CD14-positive monocyte (primary cell): ENCODE measurements at regions not wholly inside any gene's neighbourhood (a gene's known extent, or its start where the extent isn't known, plus 50 kb on each side); places are given as distances from the start of the nearest gene placed in this dataset.

Experiments used
- DNase-seq, 3 donors: peaks; one replicate each; pipeline ENCODE4 v3.0.0-alpha.2; 2011 to 2022
- H2AFZ ChIP-seq: 2 replicates; pipeline ENCODE4 v1.6.0; 2012; ENCODE audit warnings: mild to moderate bottlenecking, low read depth, low read length, inconsistent platforms; ENCODE audit not compliant: insufficient read depth, poor library complexity, severe bottlenecking
- H3K27ac ChIP-seq, 2 donors: 1 replicate in 1 of 2; 2 replicates in 1 of 2; pipeline ENCODE4 v1.5.1; 2012 to 2013; ENCODE audit warnings: low read length in 2 of 2, control low read depth in 1 of 2, inconsistent platforms in 1 of 2, low read depth in 1 of 2, mild to moderate bottlenecking in 1 of 2
- H3K27me3 ChIP-seq, 2 donors: one replicate each; pipeline versions ENCODE4 v1.6.0 to v1.6.1; 2011 to 2013; ENCODE audit warnings: low read length in 2 of 2; ENCODE audit not compliant: control insufficient read depth in 2 of 2, insufficient read depth in 2 of 2
- H3K36me3 ChIP-seq, 2 donors: replicated peaks in 1 of 2; 1 replicate in 1 of 2; 2 replicates in 1 of 2; pipeline versions ENCODE4 v1.5.1 to v1.6.1; 2012 to 2013; ENCODE audit warnings: low read length in 2 of 2, control low read depth in 1 of 2, inconsistent platforms in 1 of 2, mild to moderate bottlenecking in 1 of 2; ENCODE audit not compliant: insufficient read depth in 2 of 2, control insufficient read depth in 1 of 2
- H3K4me1 ChIP-seq, 2 donors: 1 replicate in 1 of 2; 2 replicates in 1 of 2; pipeline versions ENCODE4 v1.5.1 to v1.6.1; 2012 to 2013; ENCODE audit warnings: low read length in 2 of 2, control low read depth in 1 of 2, inconsistent platforms in 1 of 2, mild to moderate bottlenecking in 1 of 2, moderate library complexity in 1 of 2; ENCODE audit not compliant: insufficient read depth in 2 of 2, control insufficient read depth in 1 of 2
- H3K4me2 ChIP-seq: replicated peaks from 2 replicates; pipeline ENCODE3; 2012; ENCODE audit warnings: low read length, moderate library complexity, mild to moderate bottlenecking; ENCODE audit not compliant: poor library complexity, severe bottlenecking; ENCODE audit errors: extremely low read depth
- H3K4me3 ChIP-seq, 3 experiments: fragments of 200-600 bp in 1 of 3; sonication (generic) in 1 of 3; replicated peaks in 1 of 3; 1 replicate in 2 of 3; 2 replicates in 1 of 3; pipeline ENCODE4 v1.5.1; 2011 to 2013; ENCODE audit warnings: low read length in 3 of 3, mild to moderate bottlenecking in 3 of 3, control low read depth in 2 of 3, low read depth in 2 of 3, inconsistent platforms in 1 of 3, moderate library complexity in 1 of 3
- H3K79me2 ChIP-seq: 2 replicates; pipeline ENCODE4 v1.6.0; 2012; ENCODE audit warnings: mild to moderate bottlenecking, control low read depth, inconsistent platforms, low read length, moderate library complexity; ENCODE audit not compliant: insufficient read depth
- H3K9ac ChIP-seq: 2 replicates; pipeline ENCODE4 v1.6.0; 2017; ENCODE audit warnings: low read length, mild to moderate bottlenecking; ENCODE audit not compliant: insufficient read depth, poor library complexity, severe bottlenecking
- H3K9me3 ChIP-seq, 2 donors: replicated peaks in 1 of 2; 1 replicate in 1 of 2; 2 replicates in 1 of 2; pipeline versions ENCODE4 v1.5.1 to v1.6.1; 2012 to 2013; ENCODE audit warnings: low read length in 2 of 2, control low read depth in 1 of 2; ENCODE audit not compliant: control insufficient read depth in 1 of 2, insufficient read depth in 1 of 2
- H4K20me1 ChIP-seq: 2 replicates; pipeline ENCODE4 v1.6.0; 2012; ENCODE audit warnings: mild to moderate bottlenecking, low read length, control low read depth, moderate library complexity; ENCODE audit not compliant: insufficient read depth
- H3K27ac Mint-ChIP-seq, 7 donors: one replicate each; pipeline ENCODE4 v1.8.0; 2020; ENCODE audit warnings: mild to moderate bottlenecking in 7 of 7, mixed read lengths in 7 of 7, moderate library complexity in 6 of 7, inconsistent platforms in 2 of 7
- H3K27me3 Mint-ChIP-seq, 3 donors: one replicate each; pipeline ENCODE4 v1.8.0; 2021 to 2022; ENCODE audit warnings: low read depth in 3 of 3, mild to moderate bottlenecking in 3 of 3, mixed read lengths in 3 of 3, moderate library complexity in 3 of 3, inconsistent platforms in 1 of 3
- H3K36me3 Mint-ChIP-seq, 2 donors: one replicate each; pipeline ENCODE4 v1.8.0; 2020; ENCODE audit warnings: mixed read lengths in 2 of 2, inconsistent platforms in 1 of 2, mild to moderate bottlenecking in 1 of 2
- H3K4me1 Mint-ChIP-seq: one replicate; pipeline ENCODE4 v1.8.0; 2020; ENCODE audit warnings: mild to moderate bottlenecking, mixed read lengths
- H3K4me3 Mint-ChIP-seq, 2 donors: one replicate each; pipeline ENCODE4 v1.8.0; 2020; ENCODE audit warnings: mild to moderate bottlenecking in 2 of 2, mixed read lengths in 2 of 2, moderate library complexity in 1 of 2
- H3K9me3 Mint-ChIP-seq, 7 donors: one replicate each; pipeline ENCODE4 v1.8.0; 2020 to 2022; ENCODE audit warnings: mixed read lengths in 7 of 7, mild to moderate bottlenecking in 6 of 7, moderate library complexity in 6 of 7, inconsistent platforms in 2 of 7
- CTCF ChIP-seq: fragments of 200-600 bp; IDR thresholded peaks from one replicate; pipeline ENCODE4 v1.8.0; 2022; ENCODE audit warnings: antibody characterized with exemption, mild to moderate bottlenecking
- WGBS: methylation state at CpG from one replicate; pipeline ENCODE4 v1.1.5; 2013; ENCODE audit warnings: missing lambda C conversion rate; ENCODE audit not compliant: insufficient coverage; 5-methylcytosine and 5-hydroxymethylcytosine counted together
- intact Hi-C, 2 donors: fragments of 100-400 bp; cut with micrococcal nuclease; formaldehyde crosslinking; loops; one replicate each; pipeline versions ENCODE4 v1.15.0 to v1.15.1; 2023

DNA sequence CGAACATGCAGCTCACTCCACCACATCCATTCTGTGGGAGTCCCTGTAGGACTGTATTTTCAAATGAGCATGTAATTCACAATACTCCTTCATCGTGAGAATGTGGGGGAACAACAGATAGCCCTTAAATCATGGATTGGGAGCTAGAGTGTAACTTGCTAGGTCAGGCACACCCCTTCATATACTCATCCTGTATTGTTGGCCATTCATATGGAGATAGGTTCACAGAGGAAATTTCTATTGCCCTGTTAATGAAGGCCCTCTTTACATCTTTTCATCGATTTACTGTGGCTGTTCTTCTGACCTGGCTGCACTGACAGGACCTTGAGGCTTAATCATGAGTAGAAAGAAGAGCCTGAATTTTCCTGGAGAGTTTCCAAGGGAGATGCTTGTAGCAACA is 193.8 kb upstream of the DPP10 start:
- TF ChIP-seq CTCF: no peak
- no peaks in the 10 kb centered on the region for H4K20me1 ChIP-seq
- H3K79me2 ChIP-seq: no peaks in the 10 kb centered on the region
- no peaks in the 10 kb centered on the region for H3K27me3 Mint-ChIP-seq
- intact Hi-C loops: no loop called here
- H3K4me2 ChIP-seq: no peak overlapping the region
- no peak overlapping the region for H2AFZ ChIP-seq
- no peak overlapping the region for H3K4me3 Mint-ChIP-seq
- no peaks in the 10 kb centered on the region for H3K36me3 ChIP-seq
- peaks cover 0 to 6% (median 0%) of the 10 kb centered on the region in 7 donors for H3K9me3 Mint-ChIP-seq
- no peaks in the 10 kb centered on the region for H3K9me3 ChIP-seq
- no peak overlapping the region for H3K9ac ChIP-seq
- DNase-seq: no peak
- H3K27ac ChIP-seq: no peak overlapping the region
- no peaks in the 10 kb centered on the region for H3K27me3 ChIP-seq
- WGBS: no CpG with 5 or more reads among the region's 3 CpGs
- H3K4me3 ChIP-seq: no peak overlapping the region
- no peaks in the 10 kb centered on the region for H3K36me3 Mint-ChIP-seq
- H3K4me1 Mint-ChIP-seq: no peaks in the 10 kb centered on the region
- no peaks in the 10 kb centered on the region for H3K4me1 ChIP-seq
- H3K27ac Mint-ChIP-seq: no peak overlapping the region

GRCh38 chr2:114252713-114253112 is 189.7 kb upstream of the DPP10 start:
- no peak overlapping the region for H3K27ac ChIP-seq
- Mint-ChIP-seq H3K4me1 (no peaks in the 10 kb centered on the region), H3K9me3 (peaks cover 0 to 6% (median 0%) of the 10 kb centered on the region in 7 donors), H3K27me3 (no peaks in the 10 kb centered on the region), H3K36me3 (no peaks in the 10 kb centered on the region), H3K4me3 (no peak overlapping the region), H3K27ac (no peak overlapping the region)
- no peaks in the 10 kb centered on the region for H3K79me2 ChIP-seq
- no peak overlapping the region for H3K4me2 ChIP-seq
- WGBS: no CpG with 5 or more reads among the region's 1 CpG
- no peaks in the 10 kb centered on the region for H4K20me1 ChIP-seq
- no peaks in the 10 kb centered on the region for H3K9me3 ChIP-seq
- intact Hi-C loops: no loop called here
- no peak overlapping the region for H3K4me3 ChIP-seq
- no peaks in the 10 kb centered on the region for H3K27me3 ChIP-seq
- H3K36me3 ChIP-seq: no peaks in the 10 kb centered on the region
- H2AFZ ChIP-seq: no peak overlapping the region
- H3K4me1 ChIP-seq: no peaks in the 10 kb centered on the region
- H3K9ac ChIP-seq: no peak overlapping the region
- TF ChIP-seq CTCF: no peak
- DNase-seq: no peak
